Panc1 (cell line): ENCODE measurements at regions not wholly inside any gene's neighbourhood (a gene's known extent, or its start where the extent isn't known, plus 50 kb on each side); places are given as distances from the start of the nearest gene placed in this dataset.

Experiments
- ATAC-seq: fragments of 200-7000 bp; cut with Tn5 transposase; 2 replicates; pipeline ENCODE4 v1.9.1; 2020; ENCODE audit warnings: mild to moderate bottlenecking, moderate library complexity
- BruUV-seq: library from RNA; stranded (reverse); fragments of 400-500 nt; replicated peaks from 2 replicates; lab custom pipeline; 2021; lab: Mats Ljungman, UMichigan
- CTCF ChIA-PET: fragments of 300-600 bp; sonication (Branson Sonifier 250); formaldehyde crosslinking; loops from one replicate; lab custom pipeline; 2022; ENCODE audit warnings: antibody characterized with exemption; lab: Charles Lee
- POLR2A ChIA-PET: fragments of 300-600 bp; sonication (Branson Sonifier 250); formaldehyde crosslinking; loops from one replicate; lab custom pipeline; 2022; ENCODE audit warnings: antibody characterized with exemption; lab: Charles Lee
- DNase-seq: peaks from one replicate; pipeline ENCODE4 v3.0.0-alpha.2; 2010; ENCODE audit warnings: low read depth, low spot score
- H3K27ac ChIP-seq: 2 replicates; pipeline ENCODE4 v1.5.1; 2011; ENCODE audit warnings: mild to moderate bottlenecking, low read length, inconsistent platforms
- H3K27me3 ChIP-seq: fragments of 200-500 bp; sonication (Bioruptor generic); 2 replicates; pipeline ENCODE4 v1.6.0; 2014; ENCODE audit warnings: low read length, inconsistent platforms; ENCODE audit not compliant: control insufficient read depth, insufficient read depth
- H3K36me3 ChIP-seq: fragments of 200-500 bp; sonication (Bioruptor generic); 2 replicates; pipeline ENCODE4 v1.5.1; 2014; ENCODE audit warnings: inconsistent platforms, mild to moderate bottlenecking, low read length, moderate library complexity; ENCODE audit not compliant: control insufficient read depth, insufficient read depth
- H3K4me1 ChIP-seq: 2 replicates; pipeline ENCODE4 v1.5.1; 2011; ENCODE audit warnings: inconsistent platforms, mild to moderate bottlenecking, low read length, moderate library complexity; ENCODE audit not compliant: control insufficient read depth, insufficient read depth
- H3K4me3 ChIP-seq, 2 experiments: 2 replicates each; pipeline ENCODE4 v1.5.1; 2011 to 2012; ENCODE audit warnings: low read depth in 2 of 2, low read length in 2 of 2, mild to moderate bottlenecking in 2 of 2, inconsistent platforms in 1 of 2, moderate library complexity in 1 of 2
- H3K9me3 ChIP-seq: fragments of 200-500 bp; sonication (Bioruptor generic); 2 replicates; pipeline ENCODE4 v1.5.1; 2014; ENCODE audit warnings: low read depth, mild to moderate bottlenecking, inconsistent platforms, low read length, moderate library complexity; ENCODE audit not compliant: control insufficient read depth, insufficient read depth
- CTCF ChIP-seq: fragments of 450-650 bp; IDR thresholded peaks from 2 replicates; pipeline ENCODE4 v1.5.1; 2017; ENCODE audit warnings: mild to moderate bottlenecking
- POLR2AphosphoS5 ChIP-seq: IDR thresholded peaks from 2 replicates; pipeline ENCODE4 v1.6.1; 2012; ENCODE audit warnings: mild to moderate bottlenecking, low read depth, low read length, moderate library complexity
- REST ChIP-seq, 2 experiments: IDR thresholded peaks; 2 replicates each; pipeline ENCODE4 v1.6.1; 2011 to 2012; ENCODE audit warnings: low read depth in 2 of 2, control low read depth in 1 of 2, low read length in 1 of 2, mild to moderate bottlenecking in 1 of 2, moderate library complexity in 1 of 2; ENCODE audit not compliant: insufficient read depth in 1 of 2
- SIN3A ChIP-seq: IDR thresholded peaks from 2 replicates; pipeline ENCODE4 v1.6.1; 2012; ENCODE audit warnings: low read depth, mild to moderate bottlenecking, low read length, moderate library complexity, borderline replicate concordance; ENCODE audit not compliant: insufficient read depth
- TCF7L2 ChIP-seq: IDR thresholded peaks from 2 replicates; pipeline ENCODE4 v1.6.1; 2011; ENCODE audit warnings: mild to moderate bottlenecking, low read depth, low read length, inconsistent platforms
- in situ Hi-C: cut with HindIII; loops from 2 replicates; pipeline ENCODE4 v1.10.0; 2016; ENCODE audit warnings: low sequenced_read_pairs, low pct_unique_long_range_greater_than_20kb
- intact Hi-C: fragments of 100-400 bp; cut with micrococcal nuclease; formaldehyde crosslinking; loops from one replicate; pipeline ENCODE4 v1.10.0; 2022; ENCODE audit not compliant: unreplicated experiment

GRCh38 chr5:108696951-108697715 lies 50.6 kb upstream of the FER start:
- POLR2A ChIA-PET: interaction anchor here (0.5 kb wide), 1 partner anchor 273 kb away, joined by 3 read pairs; no protein-coding TSS in a partner anchor
- DNase-seq (no peak), ATAC-seq (no peak)
- intact Hi-C loops: no loop called here
- H3K27me3 ChIP-seq: no peaks in the 10 kb centered on the region
- CTCF ChIA-PET: no interaction called here
- TF ChIP-seq TCF7L2 (no peak), CTCF (no peak), SIN3A (no peak), REST (IDR thresholded peaks at IDR 0.05; ENCODE audit: insufficient read depth in 1 of 2, low read depth in 2 of 2, low read length in 1 of 2) (no peak)
- in situ Hi-C loops: no loop called here
- no peaks in the 10 kb centered on the region for H3K9me3 ChIP-seq
- H3K27ac ChIP-seq: no peak overlapping the region
- no peaks in the 10 kb centered on the region for H3K36me3 ChIP-seq
- H3K4me1 ChIP-seq: no peaks in the 10 kb centered on the region
- H3K4me3 ChIP-seq: no peak overlapping the region
- no TSS peak for BruUV-seq

DNA sequence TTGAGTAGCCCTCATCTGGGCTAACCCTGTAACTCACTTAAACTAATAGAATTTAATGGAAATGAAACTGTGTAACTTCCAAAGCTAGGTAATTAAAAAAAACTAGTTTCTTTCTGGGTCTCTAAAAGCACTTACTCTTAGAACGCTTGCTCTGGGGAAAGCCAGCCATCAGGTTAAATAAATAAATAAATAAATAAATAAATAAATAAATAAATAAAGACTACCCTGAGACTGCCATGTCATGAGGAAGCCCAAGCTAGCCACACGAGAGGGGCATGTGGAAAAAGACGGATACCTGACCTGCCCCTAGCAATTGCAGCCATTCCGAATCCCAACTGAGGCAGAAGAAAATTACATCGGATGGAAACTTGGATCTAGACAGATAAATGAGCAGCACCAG lies 51.3 kb upstream of the FER start:
- POLR2A ChIA-PET: no interaction called here
- DNase-seq: no peak
- Histone ChIP-seq H3K4me1 (no peaks in the 10 kb centered on the region), H3K36me3 (no peaks in the 10 kb centered on the region), H3K27me3 (no peaks in the 10 kb centered on the region), H3K27ac (no peak overlapping the region), H3K4me3 (no peak overlapping the region), H3K9me3 (no peaks in the 10 kb centered on the region)
- BruUV-seq: no TSS peak
- in situ Hi-C loops: no loop called here
- CTCF ChIA-PET: no interaction called here
- TF ChIP-seq SIN3A (no peak), CTCF (no peak), REST (IDR thresholded peaks at IDR 0.05; ENCODE audit: insufficient read depth in 1 of 2, low read depth in 2 of 2, low read length in 1 of 2) (no peak), TCF7L2 (no peak), POLR2AphosphoS5 (no peak)
- intact Hi-C loops: no loop called here
- ATAC-seq: no peak
